ENCODE measurements at regions not wholly inside any gene's neighbourhood (a gene's known extent, or its start where the extent isn't known, plus 50 kb on each side); places are given as distances from the start of the nearest gene placed in this dataset.

GRCh38 chr2:66733364-66733999 is 298.6 kb downstream of the MEIS1 start:
- TF ChIP-seq CTCF (tag by site-specific recombination; IDR thresholded peaks at IDR 0.05) (no peak), ZNF645 (tag by site-specific recombination; IDR thresholded peaks at IDR 0.05) (no peak)
